ENCODE measurements at regions not wholly inside any gene's neighbourhood (a gene's known extent, or its start where the extent isn't known, plus 50 kb on each side); places are given as distances from the start of the nearest gene placed in this dataset.

GRCh38 chr15:29380466-29380865 lies 110.8 kb upstream of the NSMCE3 start:
- Histone ChIP-seq H3K9me3 (ENCODE audit: control insufficient read depth in 2 of 2, insufficient read depth in 1 of 2, low read length in 1 of 2) (no peaks in the 10 kb centered on the region), H3K4me1 (ENCODE audit: control insufficient read depth in 2 of 2, insufficient read depth in 2 of 2, low read length in 2 of 2) (no peaks in the 10 kb centered on the region), H3K4me3 (ENCODE audit: low read length in 2 of 2) (no peak overlapping the region), H3K27ac (ENCODE audit: low read depth in 1 of 2, low read length in 1 of 2) (no peak overlapping the region), H3K36me3 (ENCODE audit: control insufficient read depth in 2 of 2, insufficient read depth in 2 of 2, low read length in 1 of 2) (no peaks in the 10 kb centered on the region), H3K27me3 (ENCODE audit: control insufficient read depth in 2 of 2, insufficient read depth in 1 of 2, low read length in 1 of 2) (no peaks in the 10 kb centered on the region)
- WGBS = 96% methylated on average over 6 of the region's 6 CpGs
- no peak for DNase-seq (ENCODE audit: low read depth in 6 of 9, low spot score in 9 of 9)

GRCh38 chr15:29379647-29380046 lies 110.0 kb upstream of the NSMCE3 start:
- no peaks in the 10 kb centered on the region for H3K9me3 ChIP-seq (ENCODE audit: control insufficient read depth in 2 of 2, insufficient read depth in 1 of 2, low read length in 1 of 2)
- WGBS = 90% methylated on average over 9 of the region's 9 CpGs
- H3K4me1 ChIP-seq (ENCODE audit: control insufficient read depth in 2 of 2, insufficient read depth in 2 of 2, low read length in 2 of 2) = no peaks in the 10 kb centered on the region
- no peaks in the 10 kb centered on the region for H3K36me3 ChIP-seq (ENCODE audit: control insufficient read depth in 2 of 2, insufficient read depth in 2 of 2, low read length in 1 of 2)
- no peaks in the 10 kb centered on the region for H3K27me3 ChIP-seq (ENCODE audit: control insufficient read depth in 2 of 2, insufficient read depth in 1 of 2, low read length in 1 of 2)
- no peak for DNase-seq (ENCODE audit: low read depth in 6 of 9, low spot score in 9 of 9)
- no peak overlapping the region for H3K27ac ChIP-seq (ENCODE audit: low read depth in 1 of 2, low read length in 1 of 2)
- H3K4me3 ChIP-seq (ENCODE audit: low read length in 2 of 2) = no peak overlapping the region

GRCh38 chr15:29377161-29377560 lies 107.5 kb upstream of the NSMCE3 start:
- no peaks in the 10 kb centered on the region for H3K9me3 ChIP-seq (ENCODE audit: control insufficient read depth in 2 of 2, insufficient read depth in 1 of 2, low read length in 1 of 2)
- no peaks in the 10 kb centered on the region for H3K36me3 ChIP-seq (ENCODE audit: control insufficient read depth in 2 of 2, insufficient read depth in 2 of 2, low read length in 1 of 2)
- DNase-seq (ENCODE audit: low read depth in 6 of 9, low spot score in 9 of 9) = no peak
- 93% methylated on average over 6 of the region's 6 CpGs for WGBS
- H3K27me3 ChIP-seq (ENCODE audit: control insufficient read depth in 2 of 2, insufficient read depth in 1 of 2, low read length in 1 of 2) = no peaks in the 10 kb centered on the region
- no peak overlapping the region for H3K27ac ChIP-seq (ENCODE audit: low read depth in 1 of 2, low read length in 1 of 2)
- H3K4me3 ChIP-seq (ENCODE audit: low read length in 2 of 2) = no peak overlapping the region
- H3K4me1 ChIP-seq (ENCODE audit: control insufficient read depth in 2 of 2, insufficient read depth in 2 of 2, low read length in 2 of 2) = no peaks in the 10 kb centered on the region

- H3K27ac ChIP-seq (ENCODE audit: low read depth in 1 of 2, low read length in 1 of 2) = no peak overlapping the region
- no peaks in the 10 kb centered on the region for H3K9me3 ChIP-seq (ENCODE audit: control insufficient read depth in 2 of 2, insufficient read depth in 1 of 2, low read length in 1 of 2)
- H3K27me3 ChIP-seq (ENCODE audit: control insufficient read depth in 2 of 2, insufficient read depth in 1 of 2, low read length in 1 of 2) = no peaks in the 10 kb centered on the region
- no peak for DNase-seq (ENCODE audit: low read depth in 6 of 9, low spot score in 9 of 9)
- H3K36me3 ChIP-seq (ENCODE audit: control insufficient read depth in 2 of 2, insufficient read depth in 2 of 2, low read length in 1 of 2) = no peaks in the 10 kb centered on the region
- H3K4me3 ChIP-seq (ENCODE audit: low read length in 2 of 2) = no peak overlapping the region
- 89% methylated on average over 9 of the region's 9 CpGs for WGBS
- H3K4me1 ChIP-seq (ENCODE audit: control insufficient read depth in 2 of 2, insufficient read depth in 2 of 2, low read length in 2 of 2) = no peaks in the 10 kb centered on the region
Observed at GRCh38 chr15:29376590-29376989, 107.0 kb upstream of the NSMCE3 start.

- Histone ChIP-seq H3K4me1 (ENCODE audit: control insufficient read depth in 2 of 2, insufficient read depth in 2 of 2, low read length in 2 of 2) (no peaks in the 10 kb centered on the region), H3K36me3 (ENCODE audit: control insufficient read depth in 2 of 2, insufficient read depth in 2 of 2, low read length in 1 of 2) (no peaks in the 10 kb centered on the region), H3K9me3 (ENCODE audit: control insufficient read depth in 2 of 2, insufficient read depth in 1 of 2, low read length in 1 of 2) (peaks cover 0 to 3% of the 10 kb centered on the region in 2 donors), H3K4me3 (ENCODE audit: low read length in 2 of 2) (no peak overlapping the region), H3K27ac (ENCODE audit: low read depth in 1 of 2, low read length in 1 of 2) (no peak overlapping the region), H3K27me3 (ENCODE audit: control insufficient read depth in 2 of 2, insufficient read depth in 1 of 2, low read length in 1 of 2) (no peaks in the 10 kb centered on the region)
- no peak for DNase-seq (ENCODE audit: low read depth in 6 of 9, low spot score in 9 of 9)
- WGBS = 95% methylated on average over 3 of the region's 3 CpGs
Observed at GRCh38 chr15:29369261-29369660, 99.6 kb upstream of the NSMCE3 start.

- DNase-seq (ENCODE audit: low read depth in 6 of 9, low spot score in 9 of 9) = no peak
- WGBS = 81% methylated on average over 8 of the region's 8 CpGs
Observed at GRCh38 chr15:29364426-29365078, 94.9 kb upstream of the NSMCE3 start.

GRCh38 chr15:29361560-29361959 lies 91.9 kb upstream of the NSMCE3 start:
- no peaks in the 10 kb centered on the region for H3K4me1 ChIP-seq (ENCODE audit: control insufficient read depth in 2 of 2, insufficient read depth in 2 of 2, low read length in 2 of 2)
- 93% methylated on average over 4 of the region's 4 CpGs for whole genome bisulfite sequencing
- DNase-seq (ENCODE audit: low read depth in 6 of 9, low spot score in 9 of 9) = no peak

More at GRCh38 chr15:29364426-29365078, 94.9 kb upstream of the NSMCE3 start:
- Histone ChIP-seq H3K4me1 (ENCODE audit: control insufficient read depth in 2 of 2, insufficient read depth in 2 of 2, low read length in 2 of 2) (no peaks in the 10 kb centered on the region), H3K27ac (ENCODE audit: low read depth in 1 of 2, low read length in 1 of 2) (no peak overlapping the region), H3K4me3 (ENCODE audit: low read length in 2 of 2) (no peak overlapping the region), H3K27me3 (ENCODE audit: control insufficient read depth in 2 of 2, insufficient read depth in 1 of 2, low read length in 1 of 2) (no peaks in the 10 kb centered on the region), H3K36me3 (ENCODE audit: control insufficient read depth in 2 of 2, insufficient read depth in 2 of 2, low read length in 1 of 2) (no peaks in the 10 kb centered on the region), H3K9me3 (ENCODE audit: control insufficient read depth in 2 of 2, insufficient read depth in 1 of 2, low read length in 1 of 2) (peaks cover 0 to 3% of the 10 kb centered on the region in 2 donors)

GRCh38 chr15:29360152-29360551 lies 90.5 kb upstream of the NSMCE3 start:
- H3K4me3 ChIP-seq (ENCODE audit: low read length in 2 of 2) = no peak overlapping the region
- DNase-seq (ENCODE audit: low read depth in 6 of 9, low spot score in 9 of 9) = no peak
- H3K36me3 ChIP-seq (ENCODE audit: control insufficient read depth in 2 of 2, insufficient read depth in 2 of 2, low read length in 1 of 2) = no peaks in the 10 kb centered on the region
- 82% methylated on average over 4 of the region's 4 CpGs for WGBS
- no peak overlapping the region for H3K27ac ChIP-seq (ENCODE audit: low read depth in 1 of 2, low read length in 1 of 2)
- H3K27me3 ChIP-seq (ENCODE audit: control insufficient read depth in 2 of 2, insufficient read depth in 1 of 2, low read length in 1 of 2) = no peaks in the 10 kb centered on the region
- H3K4me1 ChIP-seq (ENCODE audit: control insufficient read depth in 2 of 2, insufficient read depth in 2 of 2, low read length in 2 of 2) = no peaks in the 10 kb centered on the region
- no peaks in the 10 kb centered on the region for H3K9me3 ChIP-seq (ENCODE audit: control insufficient read depth in 2 of 2, insufficient read depth in 1 of 2, low read length in 1 of 2)

More at GRCh38 chr15:29361560-29361959, 91.9 kb upstream of the NSMCE3 start:
- no peak overlapping the region for H3K27ac ChIP-seq (ENCODE audit: low read depth in 1 of 2, low read length in 1 of 2)
- H3K9me3 ChIP-seq (ENCODE audit: control insufficient read depth in 2 of 2, insufficient read depth in 1 of 2, low read length in 1 of 2) = no peaks in the 10 kb centered on the region
- no peaks in the 10 kb centered on the region for H3K36me3 ChIP-seq (ENCODE audit: control insufficient read depth in 2 of 2, insufficient read depth in 2 of 2, low read length in 1 of 2)
- no peaks in the 10 kb centered on the region for H3K27me3 ChIP-seq (ENCODE audit: control insufficient read depth in 2 of 2, insufficient read depth in 1 of 2, low read length in 1 of 2)
- H3K4me3 ChIP-seq (ENCODE audit: low read length in 2 of 2) = no peak overlapping the region

GRCh38 chr15:29356786-29357185 lies 87.2 kb upstream of the NSMCE3 start:
- no peak overlapping the region for H3K4me3 ChIP-seq (ENCODE audit: low read length in 2 of 2)
- H3K27me3 ChIP-seq (ENCODE audit: control insufficient read depth in 2 of 2, insufficient read depth in 1 of 2, low read length in 1 of 2) = no peaks in the 10 kb centered on the region
- no peaks in the 10 kb centered on the region for H3K4me1 ChIP-seq (ENCODE audit: control insufficient read depth in 2 of 2, insufficient read depth in 2 of 2, low read length in 2 of 2)
- H3K36me3 ChIP-seq (ENCODE audit: control insufficient read depth in 2 of 2, insufficient read depth in 2 of 2, low read length in 1 of 2) = no peaks in the 10 kb centered on the region
- H3K27ac ChIP-seq (ENCODE audit: low read depth in 1 of 2, low read length in 1 of 2) = no peak overlapping the region
- no peak for DNase-seq (ENCODE audit: low read depth in 6 of 9, low spot score in 9 of 9)
- H3K9me3 ChIP-seq (ENCODE audit: control insufficient read depth in 2 of 2, insufficient read depth in 1 of 2, low read length in 1 of 2) = no peaks in the 10 kb centered on the region
- 96% methylated on average over 1 of the region's 1 CpG for WGBS

All from thymus (tissue), 11 donors.